Right ventricle myocardium superior (tissue), 1 donor: ENCODE measurements at regions not wholly inside any gene's neighbourhood (a gene's known extent, or its start where the extent isn't known, plus 50 kb on each side); places are given as distances from the start of the nearest gene placed in this dataset.

ENCODE experiments used
- ATAC-seq: fragments of 200-7000 bp; cut with Tn5 transposase; one replicate; pipeline ENCODE4 v1.9.1; 2020; ENCODE audit warnings: mild to moderate bottlenecking; ENCODE audit not compliant: poor library complexity
- DNase-seq: peaks from one replicate; pipeline ENCODE4 v3.0.0-alpha.2; 2020
- intact Hi-C: fragments of 100-400 bp; cut with DNase I; formaldehyde crosslinking; loops from one replicate; pipeline ENCODE4 v1.11.2; 2022
- donor health status: DM: no; HTN: yes; CAD: no; lungs with severe emphysema.

GRCh38 chr2:215712219-215712868 lies 276.5 kb upstream of the FN1 start:
- DNase-seq (no peak), ATAC-seq (no peak)
- intact Hi-C loops: no loop called here

GRCh38 chr2:215711471-215712034 lies 275.7 kb upstream of the FN1 start:
- intact Hi-C loops: no loop called here
- ATAC-seq: peak; percentile 39
- DNase-seq: no peak

- intact Hi-C loops: no loop called here
- ATAC-seq (no peak), DNase-seq (no peak)
Observed at GRCh38 chr2:215707608-215708007, 271.7 kb upstream of the FN1 start.

- ATAC-seq: no peak
- no peak for DNase-seq
- intact Hi-C loops: no loop called here
Observed at GRCh38 chr2:215705771-215706361, 270.0 kb upstream of the FN1 start.

GRCh38 chr2:215705281-215705680 lies 269.4 kb upstream of the FN1 start:
- ATAC-seq (no peak), DNase-seq (no peak)
- intact Hi-C loops: no loop called here

- intact Hi-C loops: no loop called here
- ATAC-seq (no peak), DNase-seq (no peak)
Observed at GRCh38 chr2:215702116-215702902, 266.4 kb upstream of the FN1 start.

- DNase-seq (no peak), ATAC-seq (no peak)
- intact Hi-C loops: no loop called here
Observed at GRCh38 chr2:215699700-215700538, 264.1 kb upstream of the FN1 start.

GRCh38 chr2:215699018-215699417 lies 263.1 kb upstream of the FN1 start:
- ATAC-seq (no peak), DNase-seq (no peak)
- intact Hi-C loops: no loop called here

GRCh38 chr2:215698566-215698965 lies 262.7 kb upstream of the FN1 start:
- ATAC-seq: no peak
- DNase-seq: no peak
- intact Hi-C loops: no loop called here

GRCh38 chr2:215697496-215697895 lies 261.6 kb upstream of the FN1 start:
- intact Hi-C loops: no loop called here
- DNase-seq: no peak
- no peak for ATAC-seq

GRCh38 chr2:215697003-215697402 lies 261.1 kb upstream of the FN1 start:
- intact Hi-C loops: no loop called here
- no peak for DNase-seq
- ATAC-seq: no peak

GRCh38 chr2:215695861-215696260 lies 260.0 kb upstream of the FN1 start:
- no peak for ATAC-seq
- no peak for DNase-seq
- intact Hi-C loops: no loop called here

- intact Hi-C loops: no loop called here
- DNase-seq: no peak
- ATAC-seq: no peak
Observed at GRCh38 chr2:215693999-215694580, 258.2 kb upstream of the FN1 start.

GRCh38 chr2:215693193-215693998 lies 257.5 kb upstream of the FN1 start:
- intact Hi-C loops: no loop called here
- DNase-seq (no peak), ATAC-seq (peak; percentile 45)

GRCh38 chr2:215692387-215693079 lies 256.7 kb upstream of the FN1 start:
- ATAC-seq: no peak
- DNase-seq: no peak
- intact Hi-C loops: no loop called here

- no peak for DNase-seq
- ATAC-seq: no peak
- intact Hi-C loops: no loop called here
Observed at GRCh38 chr2:215691346-215691745, 255.5 kb upstream of the FN1 start.
